HepG2 (cell line): ENCODE measurements at regions not wholly inside any gene's neighbourhood (a gene's known extent, or its start where the extent isn't known, plus 50 kb on each side); places are given as distances from the start of the nearest gene placed in this dataset.

Source experiments
- ATAC-seq: fragments of 200-7000 bp; cut with Tn5 transposase; 3 replicates; pipeline ENCODE4 v1.9.1; 2020; ENCODE audit warnings: mild to moderate bottlenecking, moderate library complexity
- BruUV-seq: library from RNA; stranded (reverse); fragments of 400-500 nt; replicated peaks from 2 replicates; lab custom pipeline; 2021; lab: Mats Ljungman, UMichigan
- CTCF ChIA-PET: fragments of 300-600 bp; formaldehyde crosslinking; extraction: SDS; loops from one replicate; lab custom pipeline; 2021; ENCODE audit warnings: low total read pairs, inconsistent platforms, low intra/inter-chr PET ratio; lab: Yijun Ruan, JAX
- POLR2A ChIA-PET: fragments of 350-600 bp; sonication (Branson Sonifier 250); formaldehyde crosslinking; loops from one replicate; lab custom pipeline; 2020; ENCODE audit warnings: antibody characterized with exemption, inconsistent platforms; lab: Yijun Ruan, JAX
- DNase-seq: peaks from one replicate; pipeline ENCODE4 v3.0.0-alpha.2; 2015; ENCODE audit warnings: low spot score
- FAIRE-seq: peaks from 3 replicates; lab custom pipeline; 2011; peaks lifted over from hg19 to GRCh38; lab: Jason Lieb, UNC
- H2AFZ ChIP-seq: one replicate; pipeline ENCODE4 v1.6.1; 2011; ENCODE audit warnings: low read length, inconsistent platforms
- H3K27ac ChIP-seq: fragments of 300-600 bp; 3 replicates; pipeline ENCODE4 v1.8.0; 2011; ENCODE audit warnings: mixed run types, mild to moderate bottlenecking, mixed read lengths, low read length, inconsistent platforms; ENCODE audit not compliant: insufficient read depth; ENCODE audit errors: extremely low read length
- H3K27me3 ChIP-seq, 2 experiments: fragments of 200-600 bp in 1 of 2; 2 replicates in 1 of 2; 3 replicates in 1 of 2; pipeline versions ENCODE4 v1.6.0 to v1.8.0; 2011; ENCODE audit warnings: low read length in 2 of 2, mild to moderate bottlenecking in 2 of 2, moderate library complexity in 2 of 2, inconsistent platforms in 1 of 2; ENCODE audit not compliant: insufficient read depth in 2 of 2, control insufficient read depth in 1 of 2
- H3K36me3 ChIP-seq, 2 experiments: fragments of 200-600 bp in 1 of 2; replicated peaks in 1 of 2; 2 replicates in 1 of 2; 3 replicates in 1 of 2; pipeline versions ENCODE4 v1.5.1 to v1.8.0; 2011; ENCODE audit warnings: low read length in 2 of 2, inconsistent platforms in 1 of 2; ENCODE audit not compliant: insufficient read depth in 2 of 2, control insufficient read depth in 1 of 2
- H3K4me1 ChIP-seq: 2 replicates; pipeline ENCODE4 v1.5.1; 2012; ENCODE audit warnings: low read length, inconsistent platforms; ENCODE audit not compliant: insufficient read depth
- H3K4me2 ChIP-seq: 2 replicates; pipeline ENCODE4 v1.6.0; 2011; ENCODE audit warnings: low read depth, low read length, inconsistent platforms
- H3K4me3 ChIP-seq, 3 experiments: fragments of 200-600 bp in 1 of 3; sonication (generic), shearing (Covaris generic) in 1 of 3; replicated peaks in 1 of 3; 2 replicates each; pipeline ENCODE4 v1.5.1; 2011 to 2016; ENCODE audit warnings: low read length in 3 of 3, inconsistent platforms in 2 of 3, low read depth in 2 of 3, mild to moderate bottlenecking in 2 of 3, control low read depth in 1 of 3, mixed read lengths in 1 of 3; ENCODE audit not compliant: insufficient read depth in 1 of 3
- H3K79me2 ChIP-seq: one replicate; pipeline ENCODE4 v1.6.1; 2011; ENCODE audit warnings: low read length, inconsistent platforms; ENCODE audit not compliant: insufficient read depth
- H3K9ac ChIP-seq: 2 replicates; pipeline ENCODE4 v1.6.0; 2011; ENCODE audit warnings: mild to moderate bottlenecking, low read depth, low read length, inconsistent platforms; ENCODE audit not compliant: insufficient read depth
- H3K9me3 ChIP-seq: 2 replicates; pipeline ENCODE4 v1.5.1; 2012; ENCODE audit warnings: mild to moderate bottlenecking, low read length
- H4K20me1 ChIP-seq: 2 replicates; pipeline ENCODE4 v1.6.0; 2011; ENCODE audit warnings: inconsistent platforms, mild to moderate bottlenecking, low read length, moderate library complexity; ENCODE audit not compliant: insufficient read depth
- CCAR2 ChIP-seq: fragments of 200-400 bp; formaldehyde crosslinking; optimal IDR thresholded peaks from 2 replicates; pipeline ENCODE3; 2018; ENCODE audit warnings: low read depth, mild to moderate bottlenecking, low read length, moderate library complexity
- CEBPB ChIP-seq: IDR thresholded peaks from 2 replicates; pipeline ENCODE4 v1.6.1; 2011; ENCODE audit warnings: low read depth, low read length, improper control_type of control experiment, borderline replicate concordance
- FOXP1 ChIP-seq, 2 experiments: fragments of 450-650 bp in 1 of 2; IDR thresholded peaks; 2 replicates each; pipeline ENCODE4 v1.6.1; 2017 to 2018; ENCODE audit warnings: antibody characterized with exemption in 1 of 2
- KDM4B ChIP-seq: sonication (generic); formaldehyde crosslinking; IDR thresholded peaks from 2 replicates; pipeline ENCODE4 v1.4.0; 2020; ENCODE audit warnings: missing genetic modification reagents
- MYC ChIP-seq: sonication (generic); formaldehyde crosslinking; IDR thresholded peaks from 2 replicates; pipeline ENCODE4 v1.9.0; 2021; ENCODE audit warnings: missing genetic modification reagents, borderline replicate concordance
- NFATC3 ChIP-seq: sonication (generic); formaldehyde crosslinking; IDR thresholded peaks from 2 replicates; pipeline ENCODE4 v1.5.1; 2020; ENCODE audit warnings: mild to moderate bottlenecking, missing genetic modification reagents
- PHF5A ChIP-seq: IDR thresholded peaks from one replicate; pipeline ENCODE4 v1.6.1; 2018; ENCODE audit warnings: low read depth, missing genetic modification reagents; ENCODE audit not compliant: unreplicated experiment
- SMAD9 ChIP-seq: sonication (generic); formaldehyde crosslinking; IDR thresholded peaks from 2 replicates; pipeline ENCODE4 v1.5.1; 2020; ENCODE audit warnings: mild to moderate bottlenecking, missing genetic modification reagents
- TMF1 ChIP-seq: sonication (generic); formaldehyde crosslinking; IDR thresholded peaks from 2 replicates; pipeline ENCODE4 v1.8.1; 2022; ENCODE audit warnings: low read depth, missing genetic modification reagents
- ZBTB3 ChIP-seq: sonication (generic); formaldehyde crosslinking; IDR thresholded peaks from 2 replicates; pipeline ENCODE4 v1.4.0; 2020; ENCODE audit warnings: low read depth, mild to moderate bottlenecking, moderate library complexity, missing genetic modification reagents, borderline replicate concordance
- WGBS: methylation state at CpG from one replicate; pipeline ENCODE4 v1.1.6; 2017; ENCODE audit warnings: low lambda C conversion rate; 5-methylcytosine and 5-hydroxymethylcytosine counted together
- in situ Hi-C: cut with HindIII; loops from 2 replicates; pipeline ENCODE4 v1.10.0; 2017; ENCODE audit warnings: low pct_unique_long_range_greater_than_20kb; ENCODE audit not compliant: extremely low pct_ligation_motif_present
- intact Hi-C: fragments of 100-400 bp; cut with micrococcal nuclease; formaldehyde crosslinking; loops from one replicate; pipeline ENCODE4 v1.10.0; 2022; ENCODE audit not compliant: unreplicated experiment
- TF ChIP-seq, protein P1 (sequence below): sonication (generic); formaldehyde crosslinking; IDR thresholded peaks from 2 replicates; pipeline ENCODE4 v1.9.0; 2021; ENCODE audit warnings: missing genetic modification reagents, borderline replicate concordance
- TF ChIP-seq, protein P2 (sequence below): sonication (generic); formaldehyde crosslinking; IDR thresholded peaks from 2 replicates; pipeline ENCODE4 v1.5.0; 2020; ENCODE audit warnings: mild to moderate bottlenecking, missing genetic modification reagents

- H4K20me1 ChIP-seq: no peaks in the 10 kb centered on the region
- ChIA-PET CTCF (no interaction called here), POLR2A (no interaction called here)
- DNase-seq: no peak
- no peak overlapping the region for H3K27ac ChIP-seq
- H3K79me2 ChIP-seq: no peaks in the 10 kb centered on the region
- no peak overlapping the region for H3K9ac ChIP-seq
- no peak overlapping the region for H3K4me2 ChIP-seq
- no peak for FAIRE-seq
- WGBS: 16% methylated on average over 2 of the region's 2 CpGs
- H3K27me3 ChIP-seq: no peaks in the 10 kb centered on the region; a peak in 1 of 5 replicates
- H3K4me1 ChIP-seq: no peaks in the 10 kb centered on the region
- TF ChIP-seq MYC (CRISPR knock-in tag) (no peak), CEBPB (no peak)
- no peak overlapping the region for H3K4me3 ChIP-seq
- ATAC-seq: no peak
- in situ Hi-C loops: no loop called here
- no TSS peak for BruUV-seq
- no peaks in the 10 kb centered on the region for H3K36me3 ChIP-seq
- H2AFZ ChIP-seq: no peak overlapping the region
- intact Hi-C loops: no loop called here
- peaks cover 78% of the 10 kb centered on the region for H3K9me3 ChIP-seq
Observed at GRCh38 chr10:108421266-108421665, 1256.8 kb upstream of the SORCS1 start.

- Histone ChIP-seq H3K27me3 (no peaks in the 10 kb centered on the region), H3K4me2 (no peak overlapping the region), H3K4me1 (no peaks in the 10 kb centered on the region), H3K79me2 (no peaks in the 10 kb centered on the region), H3K9me3 (peaks cover 64% of the 10 kb centered on the region), H2AFZ (no peak overlapping the region), H3K27ac (no peak overlapping the region), H3K4me3 (no peak overlapping the region), H3K9ac (no peak overlapping the region), H3K36me3 (no peaks in the 10 kb centered on the region), H4K20me1 (no peaks in the 10 kb centered on the region)
- TF ChIP-seq PHF5A (CRISPR knock-in tag) (no peak), NFATC3 (no peak), ZBTB3 (no peak), TMF1 (CRISPR knock-in tag) (no peak), SMAD9 (CRISPR knock-in tag) (no peak), CCAR2 (no peak), FOXP1 (IDR thresholded peaks at IDR 0.05) (no peak), FOXP1 (CRISPR knock-in tag; IDR thresholded peaks at IDR 0.05) (no peak), KDM4B (CRISPR knock-in tag) (no peak)
- TF ChIP-seq, protein P1, sequence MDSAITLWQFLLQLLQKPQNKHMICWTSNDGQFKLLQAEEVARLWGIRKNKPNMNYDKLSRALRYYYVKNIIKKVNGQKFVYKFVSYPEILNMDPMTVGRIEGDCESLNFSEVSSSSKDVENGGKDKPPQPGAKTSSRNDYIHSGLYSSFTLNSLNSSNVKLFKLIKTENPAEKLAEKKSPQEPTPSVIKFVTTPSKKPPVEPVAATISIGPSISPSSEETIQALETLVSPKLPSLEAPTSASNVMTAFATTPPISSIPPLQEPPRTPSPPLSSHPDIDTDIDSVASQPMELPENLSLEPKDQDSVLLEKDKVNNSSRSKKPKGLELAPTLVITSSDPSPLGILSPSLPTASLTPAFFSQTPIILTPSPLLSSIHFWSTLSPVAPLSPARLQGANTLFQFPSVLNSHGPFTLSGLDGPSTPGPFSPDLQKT (CRISPR knock-in tag): no peak
- TF ChIP-seq, protein P2, sequence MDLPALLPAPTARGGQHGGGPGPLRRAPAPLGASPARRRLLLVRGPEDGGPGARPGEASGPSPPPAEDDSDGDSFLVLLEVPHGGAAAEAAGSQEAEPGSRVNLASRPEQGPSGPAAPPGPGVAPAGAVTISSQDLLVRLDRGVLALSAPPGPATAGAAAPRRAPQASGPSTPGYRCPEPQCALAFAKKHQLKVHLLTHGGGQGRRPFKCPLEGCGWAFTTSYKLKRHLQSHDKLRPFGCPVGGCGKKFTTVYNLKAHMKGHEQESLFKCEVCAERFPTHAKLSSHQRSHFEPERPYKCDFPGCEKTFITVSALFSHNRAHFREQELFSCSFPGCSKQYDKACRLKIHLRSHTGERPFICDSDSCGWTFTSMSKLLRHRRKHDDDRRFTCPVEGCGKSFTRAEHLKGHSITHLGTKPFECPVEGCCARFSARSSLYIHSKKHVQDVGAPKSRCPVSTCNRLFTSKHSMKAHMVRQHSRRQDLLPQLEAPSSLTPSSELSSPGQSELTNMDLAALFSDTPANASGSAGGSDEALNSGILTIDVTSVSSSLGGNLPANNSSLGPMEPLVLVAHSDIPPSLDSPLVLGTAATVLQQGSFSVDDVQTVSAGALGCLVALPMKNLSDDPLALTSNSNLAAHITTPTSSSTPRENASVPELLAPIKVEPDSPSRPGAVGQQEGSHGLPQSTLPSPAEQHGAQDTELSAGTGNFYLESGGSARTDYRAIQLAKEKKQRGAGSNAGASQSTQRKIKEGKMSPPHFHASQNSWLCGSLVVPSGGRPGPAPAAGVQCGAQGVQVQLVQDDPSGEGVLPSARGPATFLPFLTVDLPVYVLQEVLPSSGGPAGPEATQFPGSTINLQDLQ (CRISPR knock-in tag): no peak
- FAIRE-seq: no peak
- WGBS: 1% methylated on average over 4 of the region's 4 CpGs
- CTCF ChIA-PET: no interaction called here
- BruUV-seq: no TSS peak
- no peak for DNase-seq
- in situ Hi-C loops (no loop called here), intact Hi-C loops (no loop called here)
- POLR2A ChIA-PET: no interaction called here
- ATAC-seq: no peak
Observed at GRCh38 chr10:108413954-108414353, 1249.4 kb upstream of the SORCS1 start.
